GM12878 (cell line): ENCODE measurements at regions not wholly inside any gene's neighbourhood (a gene's known extent, or its start where the extent isn't known, plus 50 kb on each side); places are given as distances from the start of the nearest gene placed in this dataset.

Source experiments
- ATAC-seq: fragments of 200-7000 bp; cut with Tn5 transposase; 3 replicates; pipeline ENCODE4 v1.9.1; 2020; ENCODE audit warnings: mild to moderate bottlenecking, moderate library complexity
- BruUV-seq: library from RNA; stranded (reverse); fragments of 400-500 nt; replicated peaks from 2 replicates; lab custom pipeline; 2021; lab: Mats Ljungman, UMichigan
- CTCF ChIA-PET: fragments of 300-600 bp; sonication (Branson Sonifier 250); formaldehyde crosslinking; extraction: SDS; loops from one replicate; lab custom pipeline; 2021; ENCODE audit warnings: inconsistent platforms; lab: Yijun Ruan, JAX
- POLR2A ChIA-PET: fragments of 350-600 bp; formaldehyde crosslinking; extraction: SDS; loops from one replicate; lab custom pipeline; 2021; ENCODE audit warnings: inconsistent platforms; lab: Charles Lee
- RAD21 ChIA-PET: fragments of 300-600 bp; sonication (Branson Sonifier 250); formaldehyde crosslinking; loops from one replicate; lab custom pipeline; 2023; ENCODE audit warnings: antibody characterized with exemption; ENCODE audit not compliant: unreplicated experiment; lab: Charles Lee
- SMC1A ChIA-PET: fragments of 300-600 bp; sonication (Branson Sonifier 250); formaldehyde crosslinking; loops from one replicate; lab custom pipeline; 2023; ENCODE audit not compliant: unreplicated experiment, uncharacterized antibody; lab: Charles Lee
- DNase-seq: peaks from one replicate; pipeline ENCODE4 v3.0.0-alpha.2; 2011; ENCODE audit warnings: low read depth, low spot score
- FAIRE-seq: peaks from 3 replicates; lab custom pipeline; 2011; peaks lifted over from hg19 to GRCh38; lab: Jason Lieb, UNC
- H2AFZ ChIP-seq: 2 replicates; pipeline ENCODE4 v1.6.0; 2011; ENCODE audit warnings: low read depth, low read length, control low read depth; ENCODE audit not compliant: control insufficient read depth
- H3K27ac ChIP-seq: 2 replicates; pipeline ENCODE4 v1.5.1; 2011; ENCODE audit warnings: control low read depth; ENCODE audit not compliant: control insufficient read depth, insufficient read depth
- H3K27me3 ChIP-seq, 2 experiments: replicated peaks in 1 of 2; 2 replicates each; pipeline versions ENCODE4 v1.6.0 to v1.6.1; 2011; ENCODE audit warnings: low read length in 1 of 2; ENCODE audit not compliant: control insufficient read depth in 2 of 2, insufficient read depth in 2 of 2
- H3K36me3 ChIP-seq, 2 experiments: 2 replicates each; pipeline ENCODE4 v1.5.1; 2011; ENCODE audit warnings: low read length in 1 of 2; ENCODE audit not compliant: control insufficient read depth in 2 of 2, insufficient read depth in 2 of 2
- H3K4me1 ChIP-seq: 2 replicates; pipeline ENCODE4 v1.6.1; 2011; ENCODE audit warnings: mild to moderate bottlenecking, low read length, moderate library complexity, mixed read lengths; ENCODE audit not compliant: control insufficient read depth, insufficient read depth
- H3K4me2 ChIP-seq: 2 replicates; pipeline ENCODE4 v1.6.0; 2011; ENCODE audit warnings: control low read depth; ENCODE audit not compliant: control insufficient read depth, insufficient read depth
- H3K4me3 ChIP-seq: fragments of 200-600 bp; sonication (generic); 2 replicates; pipeline ENCODE4 v1.5.1; 2016
- H3K79me2 ChIP-seq: 2 replicates; pipeline ENCODE4 v1.6.0; 2011; ENCODE audit warnings: low read length; ENCODE audit not compliant: control insufficient read depth, insufficient read depth
- H3K9ac ChIP-seq: 2 replicates; pipeline ENCODE4 v1.8.0; 2011; ENCODE audit warnings: low read length, control low read depth, mixed read lengths; ENCODE audit not compliant: control insufficient read depth, insufficient read depth
- H3K9me3 ChIP-seq: replicated peaks from 3 replicates; pipeline ENCODE4 v1.5.1; 2011; ENCODE audit warnings: mild to moderate bottlenecking, low read length; ENCODE audit not compliant: control insufficient read depth, insufficient read depth
- H4K20me1 ChIP-seq: 2 replicates; pipeline ENCODE4 v1.6.0; 2011; ENCODE audit not compliant: control insufficient read depth, insufficient read depth
- E2F8 ChIP-seq: fragments of 450-650 bp; IDR thresholded peaks from 2 replicates; pipeline ENCODE4 v1.6.1; 2018; ENCODE audit warnings: mild to moderate bottlenecking, low read depth, moderate library complexity; ENCODE audit not compliant: partially characterized antibody
- ELK1 ChIP-seq: IDR thresholded peaks from 2 replicates; pipeline ENCODE4 v1.6.1; 2012; ENCODE audit warnings: low read depth, low read length, improper control_type of control experiment
- ETV6 ChIP-seq, 2 experiments: fragments of 450-650 bp in 1 of 2; IDR thresholded peaks in 1 of 2; conservative IDR thresholded peaks in 1 of 2; 2 replicates each; pipeline ENCODE4 v1.6.1; 2014; ENCODE audit warnings: antibody characterized with exemption in 1 of 2, borderline replicate concordance in 1 of 2, low read depth in 1 of 2, mild to moderate bottlenecking in 1 of 2, moderate library complexity in 1 of 2
- IKZF2 ChIP-seq, 2 experiments: fragments of 450-650 bp; IDR thresholded peaks; 2 replicates each; pipeline ENCODE4 v1.6.1; 2017; ENCODE audit warnings: mild to moderate bottlenecking in 2 of 2, moderate library complexity in 2 of 2
- MLLT1 ChIP-seq: fragments of 450-650 bp; IDR thresholded peaks from 2 replicates; pipeline ENCODE4 v1.6.1; 2016; ENCODE audit warnings: mild to moderate bottlenecking
- MTA2 ChIP-seq: fragments of 450-650 bp; IDR thresholded peaks from 2 replicates; pipeline ENCODE4 v1.6.1; 2016; ENCODE audit warnings: low read depth, mild to moderate bottlenecking, moderate library complexity
- NFYB ChIP-seq: IDR thresholded peaks from 2 replicates; pipeline ENCODE4 v1.6.1; 2011; ENCODE audit warnings: low read depth, mild to moderate bottlenecking, low read length, improper control_type of control experiment, moderate library complexity; ENCODE audit not compliant: insufficient read depth
- PAX8 ChIP-seq: fragments of 450-650 bp; IDR thresholded peaks from 2 replicates; pipeline ENCODE4 v1.6.1; 2017; ENCODE audit warnings: mild to moderate bottlenecking, moderate library complexity
- RAD51 ChIP-seq: fragments of 450-650 bp; IDR thresholded peaks from 2 replicates; pipeline ENCODE4 v1.6.1; 2016; ENCODE audit warnings: moderate library complexity, mild to moderate bottlenecking, inconsistent platforms
- WGBS: methylation state at CpG from one replicate; pipeline ENCODE4 v1.1.6; 2016; ENCODE audit warnings: low lambda C conversion rate; ENCODE audit not compliant: insufficient replicate concordance, insufficient coverage; ENCODE audit errors: missing lambda C conversion rate; 5-methylcytosine and 5-hydroxymethylcytosine counted together
- in situ Hi-C: fragments of 300-500 bp; cut with MboI; formaldehyde crosslinking; loops from 9 replicates; pipeline ENCODE4 v1.14.3; 2018; ENCODE audit warnings: mixed read lengths
- intact Hi-C: fragments of 100-400 bp; cut with micrococcal nuclease; formaldehyde crosslinking; loops from one replicate; pipeline ENCODE4 v1.14.2; 2022; ENCODE audit not compliant: unreplicated experiment

GRCh38 chr4:33649471-33649870, 2594.8 kb downstream of the ARAP2 start:
- Histone ChIP-seq H3K9me3 (no peaks in the 10 kb centered on the region), H2AFZ (no peak overlapping the region), H3K4me2 (no peak overlapping the region), H3K4me1 (no peaks in the 10 kb centered on the region), H3K27me3 (no peaks in the 10 kb centered on the region), H3K9ac (no peak overlapping the region), H3K79me2 (no peaks in the 10 kb centered on the region), H3K27ac (no peak overlapping the region), H3K36me3 (no peaks in the 10 kb centered on the region), H3K4me3 (no peak overlapping the region), H4K20me1 (no peaks in the 10 kb centered on the region)
- intact Hi-C loops (loop anchor here (1.0 kb wide), 1 partner anchor 33 kb away; no protein-coding TSS in a partner anchor), in situ Hi-C loops (no loop called here)
- DNase-seq (no peak), FAIRE-seq (no peak), ATAC-seq (no peak)
- TF ChIP-seq NFYB: no peak
- no peak for TF ChIP-seq RAD51
- TF ChIP-seq E2F8: no peak
- no peak for TF ChIP-seq MLLT1
- TF ChIP-seq MTA2: no peak
- no peak for TF ChIP-seq IKZF2 (IDR thresholded peaks at IDR 0.05)
- TF ChIP-seq PAX8: no peak
- no peak for TF ChIP-seq ETV6 (conservative IDR thresholded peaks at IDR 0.05 in 1 of 2, IDR thresholded peaks at IDR 0.05 in 1 of 2; ENCODE audit: borderline replicate concordance in 1 of 2, low read depth in 1 of 2)
- TF ChIP-seq ELK1: no peak
- BruUV-seq: no TSS peak
- WGBS: 0% methylated on average over 1 of the region's 1 CpG
- RAD21 ChIA-PET: interaction anchor here (1.1 to 2.2 kb wide), 2 partner anchors 71 to 73 kb away, joined by 3 to 11 read pairs; no protein-coding TSS in a partner anchor
- POLR2A ChIA-PET: no interaction called here
- CTCF ChIA-PET: interaction anchor here (1.3 to 2.8 kb wide), 4 partner anchors 10 to 74 kb away, joined by 3 to 12 read pairs (median 7); no protein-coding TSS in a partner anchor
- SMC1A ChIA-PET: interaction anchor here (0.6 to 1.6 kb wide), 9 partner anchors 15 to 487 kb away, joined by 3 to 8 read pairs (median 3); no protein-coding TSS in a partner anchor
